Activated T-helper 2 cell treated with anti-CD3 and anti-CD28 coated beads, Interferon-gamma antibody, Interleukin-2, Interleukin-4, amounts not matched to agents 10 μg/mL and 5 μg/mL and 100 μg/mL, durations not matched to agents 14 hours and 24 hours and 36 hours (primary cell): ENCODE measurements at regions not wholly inside any gene's neighbourhood (a gene's known extent, or its start where the extent isn't known, plus 50 kb on each side); places are given as distances from the start of the nearest gene placed in this dataset.

ENCODE experiments used
- DNase-seq: peaks from one replicate; pipeline ENCODE4 v3.0.0; 2021; ENCODE audit warnings: low spot score
- H3K27ac Mint-ChIP-seq: one replicate; pipeline ENCODE4 v1.8.0; 2021; ENCODE audit warnings: mixed read lengths
- H3K27me3 Mint-ChIP-seq: one replicate; pipeline ENCODE4 v1.8.0; 2021; ENCODE audit warnings: low read depth, mixed read lengths
- H3K36me3 Mint-ChIP-seq: one replicate; pipeline ENCODE4 v1.8.0; 2021; ENCODE audit warnings: low read depth, mixed read lengths
- H3K4me1 Mint-ChIP-seq: one replicate; pipeline ENCODE4 v1.8.0; 2021; ENCODE audit warnings: low read depth, mixed read lengths
- H3K4me3 Mint-ChIP-seq: one replicate; pipeline ENCODE4 v1.8.0; 2021; ENCODE audit warnings: low read depth, mild to moderate bottlenecking, moderate library complexity, mixed read lengths
- H3K9me3 Mint-ChIP-seq: one replicate; pipeline ENCODE4 v1.8.0; 2021; ENCODE audit warnings: mixed read lengths
- intact Hi-C: fragments of 100-400 bp; cut with micrococcal nuclease; formaldehyde crosslinking; loops from one replicate; pipeline ENCODE4 v1.15.1; 2023

- H3K4me1 Mint-ChIP-seq, result peaks cover 11% of the 10 kb centered on the region
- no peak for DNase-seq
- H3K27me3 Mint-ChIP-seq, result peaks cover 7% of the 10 kb centered on the region
- H3K9me3 Mint-ChIP-seq, result no peaks in the 10 kb centered on the region
- no peaks in the 10 kb centered on the region for H3K36me3 Mint-ChIP-seq
- H3K4me3 Mint-ChIP-seq, result no peak overlapping the region
- intact Hi-C loops, result loop anchor here (5.0 to 10.0 kb wide), 3 partner anchors 76 to 951 kb away; partner anchors contain the start of gene CNR1
- no peak overlapping the region for H3K27ac Mint-ChIP-seq
These were observed 128.9 kb upstream of the AKIRIN2 start for GRCh38 chr6:87830907-87831306.

- H3K4me3 Mint-ChIP-seq, result no peak overlapping the region
- intact Hi-C loops, result loop anchor here (5.0 to 10.0 kb wide), 3 partner anchors 78 to 953 kb away; partner anchors contain the start of gene CNR1
These were observed 127.6 kb upstream of the AKIRIN2 start for GRCh38 chr6:87829622-87830121.

GRCh38 chr6:87828044-87828443, 126.0 kb upstream of the AKIRIN2 start:
- H3K36me3 Mint-ChIP-seq, result no peaks in the 10 kb centered on the region
- no peak for DNase-seq
- H3K4me3 Mint-ChIP-seq, result no peak overlapping the region
- H3K4me1 Mint-ChIP-seq, result peaks cover 18% of the 10 kb centered on the region
- H3K27ac Mint-ChIP-seq, result no peak overlapping the region
- no peaks in the 10 kb centered on the region for H3K9me3 Mint-ChIP-seq
- H3K27me3 Mint-ChIP-seq, result peaks cover 7% of the 10 kb centered on the region
- intact Hi-C loops, result no loop called here

More at GRCh38 chr6:87829622-87830121, 127.6 kb upstream of the AKIRIN2 start:
- Mint-ChIP-seq H3K27me3 (peaks cover 7% of the 10 kb centered on the region), H3K9me3 (no peaks in the 10 kb centered on the region), H3K4me1 (peaks cover 18% of the 10 kb centered on the region), H3K36me3 (no peaks in the 10 kb centered on the region), H3K27ac (no peak overlapping the region)
- DNase-seq, result no peak

GRCh38 chr6:87827346-87827745, 125.3 kb upstream of the AKIRIN2 start:
- no peak overlapping the region for H3K4me3 Mint-ChIP-seq
- H3K9me3 Mint-ChIP-seq, result no peaks in the 10 kb centered on the region
- H3K36me3 Mint-ChIP-seq, result no peaks in the 10 kb centered on the region
- peaks cover 7% of the 10 kb centered on the region for H3K27me3 Mint-ChIP-seq
- no peak for DNase-seq
- peaks cover 15% of the 10 kb centered on the region for H3K4me1 Mint-ChIP-seq
- intact Hi-C loops, result no loop called here
- no peak overlapping the region for H3K27ac Mint-ChIP-seq

GRCh38 chr6:87826424-87826823, 124.4 kb upstream of the AKIRIN2 start:
- Mint-ChIP-seq H3K4me1 (peaks cover 14% of the 10 kb centered on the region), H3K36me3 (no peaks in the 10 kb centered on the region), H3K27ac (no peak overlapping the region), H3K27me3 (peaks cover 7% of the 10 kb centered on the region), H3K4me3 (no peak overlapping the region), H3K9me3 (no peaks in the 10 kb centered on the region)
- intact Hi-C loops, result no loop called here
- no peak for DNase-seq

GRCh38 chr6:87825821-87826221, 123.8 kb upstream of the AKIRIN2 start:
- intact Hi-C loops, result no loop called here
- H3K4me3 Mint-ChIP-seq, result no peak overlapping the region
- no peaks in the 10 kb centered on the region for H3K36me3 Mint-ChIP-seq
- no peak for DNase-seq
- H3K27ac Mint-ChIP-seq, result no peak overlapping the region
- no peaks in the 10 kb centered on the region for H3K9me3 Mint-ChIP-seq
- peaks cover 7% of the 10 kb centered on the region for H3K27me3 Mint-ChIP-seq
- peaks cover 12% of the 10 kb centered on the region for H3K4me1 Mint-ChIP-seq

GRCh38 chr6:87824958-87825491, 123.0 kb upstream of the AKIRIN2 start:
- intact Hi-C loops, result no loop called here
- Mint-ChIP-seq H3K4me3 (no peak overlapping the region), H3K4me1 (peaks cover 8% of the 10 kb centered on the region), H3K9me3 (no peaks in the 10 kb centered on the region), H3K27ac (no peak overlapping the region), H3K27me3 (peaks cover 3% of the 10 kb centered on the region), H3K36me3 (no peaks in the 10 kb centered on the region)
- no peak for DNase-seq

GRCh38 chr6:87822011-87822410, 120.0 kb upstream of the AKIRIN2 start:
- intact Hi-C loops, result no loop called here
- no peaks in the 10 kb centered on the region for H3K27me3 Mint-ChIP-seq
- DNase-seq, result no peak
- H3K27ac Mint-ChIP-seq, result no peak overlapping the region
- H3K4me1 Mint-ChIP-seq, result peaks cover 8% of the 10 kb centered on the region
- H3K36me3 Mint-ChIP-seq, result no peaks in the 10 kb centered on the region
- no peaks in the 10 kb centered on the region for H3K9me3 Mint-ChIP-seq
- no peak overlapping the region for H3K4me3 Mint-ChIP-seq

- no peak overlapping the region for H3K4me3 Mint-ChIP-seq
- no peaks in the 10 kb centered on the region for H3K9me3 Mint-ChIP-seq
- H3K27me3 Mint-ChIP-seq, result peaks cover 7% of the 10 kb centered on the region
- no peak for DNase-seq
- intact Hi-C loops, result no loop called here
- no peak overlapping the region for H3K27ac Mint-ChIP-seq
- peaks cover 2% of the 10 kb centered on the region for H3K4me1 Mint-ChIP-seq
- H3K36me3 Mint-ChIP-seq, result no peaks in the 10 kb centered on the region
These were observed 118.4 kb upstream of the AKIRIN2 start for GRCh38 chr6:87820343-87820984.

- H3K27ac Mint-ChIP-seq, result no peak overlapping the region
- H3K4me1 Mint-ChIP-seq, result no peaks in the 10 kb centered on the region
- H3K4me3 Mint-ChIP-seq, result no peak overlapping the region
- H3K36me3 Mint-ChIP-seq, result no peaks in the 10 kb centered on the region
- no peak for DNase-seq
- H3K9me3 Mint-ChIP-seq, result no peaks in the 10 kb centered on the region
- peaks cover 20% of the 10 kb centered on the region for H3K27me3 Mint-ChIP-seq
- intact Hi-C loops, result no loop called here
These were observed 115.2 kb upstream of the AKIRIN2 start for GRCh38 chr6:87817183-87817582.

GRCh38 chr6:87815449-87815848, 113.4 kb upstream of the AKIRIN2 start:
- Mint-ChIP-seq H3K4me3 (no peak overlapping the region), H3K4me1 (no peaks in the 10 kb centered on the region), H3K36me3 (no peaks in the 10 kb centered on the region), H3K9me3 (no peaks in the 10 kb centered on the region), H3K27ac (no peak overlapping the region), H3K27me3 (peaks cover 23% of the 10 kb centered on the region)
- intact Hi-C loops, result no loop called here
- DNase-seq, result no peak

- Mint-ChIP-seq H3K4me1 (peaks cover 11% of the 10 kb centered on the region), H3K27me3 (peaks cover 10% of the 10 kb centered on the region), H3K36me3 (no peaks in the 10 kb centered on the region), H3K27ac (no peak overlapping the region), H3K9me3 (no peaks in the 10 kb centered on the region), H3K4me3 (no peak overlapping the region)
- intact Hi-C loops, result loop anchor here (2.0 kb wide), 2 partner anchors 69 to 105 kb away; partner anchors contain the start of gene AKIRIN2
- no peak for DNase-seq
These were observed 106.1 kb upstream of the AKIRIN2 start for GRCh38 chr6:87808005-87808757.

GRCh38 chr6:87807475-87807874, 105.4 kb upstream of the AKIRIN2 start:
- DNase-seq, result no peak
- Mint-ChIP-seq H3K27ac (no peak overlapping the region), H3K4me1 (peaks cover 11% of the 10 kb centered on the region), H3K27me3 (peaks cover 7% of the 10 kb centered on the region), H3K4me3 (no peak overlapping the region), H3K36me3 (no peaks in the 10 kb centered on the region), H3K9me3 (no peaks in the 10 kb centered on the region)
- intact Hi-C loops, result no loop called here
